Activated naive CD4-positive, alpha-beta T cell (primary cell): ENCODE measurements at regions not wholly inside any gene's neighbourhood (a gene's known extent, or its start where the extent isn't known, plus 50 kb on each side); places are given as distances from the start of the nearest gene placed in this dataset.

Experiments used
- DNase-seq, 4 experiments: peaks; one replicate each; lab custom pipeline; 2025; lab: John Stamatoyannopoulos, UW

- no peak for DNase-seq
These were observed 502.0 kb downstream of the QKI start for GRCh38 chr6:163916315-163917081.

GRCh38 chr6:163915131-163915530 is 500.6 kb downstream of the QKI start:
- no peak for DNase-seq

DNA sequence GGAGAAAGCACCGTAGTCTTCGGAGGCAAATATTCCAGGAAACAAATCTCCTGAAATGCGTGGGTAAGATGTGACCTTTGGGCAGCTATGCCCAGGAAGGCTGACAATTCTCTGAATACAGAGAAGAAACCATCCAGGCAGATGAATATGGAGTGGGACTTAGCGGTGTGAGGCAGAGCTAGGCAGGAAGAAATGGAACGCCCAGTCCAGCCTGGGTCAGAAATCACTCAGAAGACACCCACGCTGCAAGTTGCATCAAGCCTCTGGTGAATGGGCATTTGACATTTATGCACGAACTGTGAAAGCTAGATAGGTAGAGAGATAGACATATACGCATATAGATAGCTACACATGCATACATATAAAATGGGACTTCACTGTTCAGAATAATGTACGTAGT is 498.5 kb downstream of the QKI start:
- DNase-seq: no peak

DNA sequence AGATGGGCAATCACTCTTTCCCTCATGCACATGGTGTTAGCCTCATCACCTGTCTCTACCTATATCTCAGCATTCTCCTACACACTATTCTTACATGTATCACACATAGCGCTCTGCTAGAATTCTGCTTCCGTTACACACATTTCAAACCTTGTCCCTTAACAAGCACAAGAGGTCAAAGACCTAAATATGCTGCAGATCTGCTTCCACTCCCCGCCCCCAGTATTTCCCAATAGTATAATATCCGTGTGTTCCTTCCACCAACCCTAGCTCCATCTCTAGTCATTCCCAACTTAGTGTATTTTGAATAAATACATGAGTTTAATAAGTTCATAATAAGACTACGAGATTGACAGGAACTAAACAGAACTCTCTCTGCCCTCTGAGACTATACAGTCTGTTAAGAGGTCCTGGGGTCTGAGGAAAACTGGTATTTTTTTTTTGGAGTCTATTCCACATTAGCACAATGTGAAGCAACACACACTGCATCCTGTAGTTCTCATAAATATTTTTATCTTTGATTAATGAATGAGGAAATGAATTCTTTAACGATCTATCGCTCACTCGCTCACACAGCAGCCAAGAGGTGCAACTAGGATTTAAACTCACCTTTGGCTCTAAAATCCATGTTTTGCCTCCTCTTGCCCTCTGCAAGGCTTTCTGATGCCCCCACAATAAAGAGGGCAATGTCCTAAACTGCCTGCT is 491.6 kb downstream of the QKI start:
- DNase-seq: no peak

DNA sequence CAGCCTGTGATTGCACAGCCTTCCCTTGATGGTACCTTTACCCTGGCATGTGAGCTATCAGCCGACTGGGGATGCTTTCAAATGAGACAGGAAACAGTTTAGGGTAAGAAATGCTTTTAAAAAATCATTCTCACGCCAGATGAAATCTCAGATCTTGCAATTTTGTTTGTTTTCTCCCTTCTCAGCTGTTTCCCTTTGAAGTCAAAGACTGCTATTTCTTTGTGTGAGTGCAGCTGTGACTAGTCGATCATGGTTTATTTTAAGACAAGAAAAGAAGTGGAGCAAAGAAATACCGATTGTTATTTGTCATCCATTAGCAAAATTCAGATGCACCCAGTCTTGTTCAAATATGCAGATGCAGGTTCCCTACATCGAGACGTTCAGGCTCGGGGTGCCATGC is 489.7 kb downstream of the QKI start:
- DNase-seq: no peak

- DNase-seq: no peak
These were observed 489.0 kb downstream of the QKI start for GRCh38 chr6:163903541-163903940.

GRCh38 chr6:163902993-163903392 is 488.5 kb downstream of the QKI start:
- DNase-seq: no peak

GRCh38 chr6:163901681-163902080 is 487.2 kb downstream of the QKI start:
- no peak for DNase-seq

GRCh38 chr6:163900570-163900969 is 486.1 kb downstream of the QKI start:
- no peak for DNase-seq

GRCh38 chr6:163897669-163898068 is 483.2 kb downstream of the QKI start:
- no peak for DNase-seq

- no peak for DNase-seq
These were observed 482.5 kb downstream of the QKI start for GRCh38 chr6:163897030-163897429.

GRCh38 chr6:163895162-163895561 is 480.6 kb downstream of the QKI start:
- no peak for DNase-seq

DNA sequence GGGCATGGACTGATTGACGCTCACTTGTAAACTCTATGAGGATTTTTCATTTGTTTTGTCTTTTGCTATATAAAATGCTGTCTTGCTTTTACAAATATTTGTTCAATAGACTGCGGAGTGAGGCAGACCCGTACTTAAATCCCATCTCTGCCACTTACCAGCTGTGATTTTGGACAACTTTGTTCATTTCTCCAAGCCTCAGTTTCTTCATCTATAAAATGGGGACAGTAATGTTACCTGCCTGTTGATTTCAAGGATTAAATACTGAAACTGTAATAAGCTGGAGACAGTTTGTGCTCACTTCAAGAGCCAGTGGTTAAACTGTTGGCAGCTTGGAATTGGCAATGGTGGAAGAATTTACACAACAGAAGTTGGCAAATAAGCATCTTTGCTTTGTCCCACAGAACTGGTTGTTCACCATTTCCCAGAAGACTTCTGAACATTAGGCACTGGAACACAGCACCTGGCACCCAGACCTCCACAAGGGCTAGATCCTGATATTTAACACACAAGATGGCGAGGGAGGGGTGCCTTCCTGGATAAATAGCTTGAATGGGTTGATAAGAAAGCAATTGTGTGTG is 479.2 kb downstream of the QKI start:
- no peak for DNase-seq

GRCh38 chr6:163892824-163893561 is 478.5 kb downstream of the QKI start:
- DNase-seq: no peak

GRCh38 chr6:163889904-163890514 is 475.5 kb downstream of the QKI start:
- no peak for DNase-seq

DNA sequence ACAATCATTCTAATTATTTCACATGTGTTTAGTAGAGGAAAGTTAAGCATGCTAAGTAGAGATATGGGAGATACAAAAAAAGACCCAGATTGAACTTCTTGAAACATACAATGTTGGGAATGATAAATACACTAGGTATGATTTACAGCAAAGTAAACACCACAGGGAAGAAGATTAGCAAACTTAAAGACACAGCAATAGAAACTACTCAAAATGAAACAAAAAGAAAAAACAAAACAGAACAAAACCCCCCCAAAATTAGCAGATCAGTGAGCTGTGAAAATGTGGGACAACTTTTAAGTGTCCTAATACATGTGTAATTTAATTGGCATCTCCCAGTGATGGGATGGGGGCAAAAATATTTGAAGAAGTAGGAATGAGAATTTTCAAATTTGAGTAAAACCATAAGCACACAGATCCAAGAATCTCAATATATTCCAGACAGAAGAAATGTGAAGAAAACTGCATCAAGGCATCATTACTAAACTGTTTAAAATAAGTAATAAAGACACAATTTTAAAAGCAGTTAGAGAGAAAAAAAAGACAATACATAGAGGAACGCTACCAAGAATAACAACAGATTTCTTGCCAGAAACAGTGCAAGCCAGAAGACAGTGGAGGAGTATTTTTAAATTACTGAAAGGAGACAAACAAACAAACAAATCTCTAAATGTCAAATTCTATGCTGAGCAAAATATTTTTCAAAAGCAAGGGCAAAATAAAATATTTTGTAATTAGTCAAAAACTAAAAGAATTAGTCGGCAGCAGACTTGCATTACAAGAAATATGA is 473.7 kb downstream of the QKI start:
- no peak for DNase-seq

DNA sequence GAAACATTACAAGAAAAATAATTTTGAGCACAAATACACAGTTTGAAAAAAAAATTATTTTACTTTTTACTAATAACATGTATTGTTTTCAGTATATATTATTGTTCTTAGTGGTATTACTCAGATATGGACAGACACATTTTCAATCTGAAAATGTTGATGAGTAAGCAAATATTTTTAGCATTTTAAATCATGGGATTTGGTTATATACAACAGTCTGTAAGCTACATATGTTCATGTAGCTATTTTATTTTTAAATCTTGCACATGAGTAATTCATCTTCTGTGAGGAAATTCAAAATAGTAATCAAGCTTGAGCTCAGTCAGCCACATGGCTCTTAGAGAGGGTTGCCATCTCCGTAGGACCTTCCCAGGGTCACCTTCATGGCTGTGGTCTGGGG is 471.9 kb downstream of the QKI start:
- no peak for DNase-seq

DNA sequence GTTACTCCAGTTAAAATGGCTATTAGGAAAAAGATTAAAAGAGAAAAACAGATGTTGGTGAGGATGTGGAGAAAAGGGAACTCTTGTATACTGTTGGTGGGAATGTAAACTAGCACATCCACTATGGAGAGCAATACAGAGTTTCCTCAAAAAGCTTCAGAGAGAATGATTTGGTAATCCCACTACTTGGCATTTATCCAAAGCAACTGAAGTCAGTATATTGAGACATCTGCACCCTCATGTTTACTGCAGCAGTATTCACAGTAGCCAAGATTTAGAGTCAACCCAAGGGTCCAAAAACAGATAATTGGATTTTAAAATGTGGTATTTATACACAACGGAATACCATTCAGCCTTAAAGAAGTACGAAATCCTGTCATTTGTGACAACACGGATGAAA is 469.5 kb downstream of the QKI start:
- no peak for DNase-seq

- no peak for DNase-seq
These were observed 464.2 kb downstream of the QKI start for GRCh38 chr6:163878698-163879097.

- no peak for DNase-seq
These were observed 463.5 kb downstream of the QKI start for GRCh38 chr6:163877877-163878639.

DNA sequence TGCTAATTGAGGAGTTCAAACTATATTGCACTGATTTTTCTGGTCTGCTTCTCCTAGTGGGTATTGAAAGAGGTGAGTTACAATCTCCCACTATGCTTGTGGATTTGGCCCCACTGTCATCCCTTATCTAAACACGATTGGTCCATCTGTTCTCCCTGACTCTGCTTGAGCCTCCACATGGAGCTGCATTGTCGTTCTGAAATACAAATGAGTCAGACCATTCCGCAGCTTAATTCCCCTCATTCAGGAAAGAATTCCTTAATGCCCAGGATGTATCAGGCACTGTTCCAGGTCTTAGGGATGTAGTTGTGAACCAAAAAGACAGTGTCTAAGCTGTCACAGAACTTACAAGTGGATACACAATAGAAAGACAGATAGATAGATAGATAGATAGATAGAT is 461.9 kb downstream of the QKI start:
- no peak for DNase-seq
